GM21737 (cell line): ENCODE measurements at regions not wholly inside any gene's neighbourhood (a gene's known extent, or its start where the extent isn't known, plus 50 kb on each side); places are given as distances from the start of the nearest gene placed in this dataset.

ENCODE experiments used
- ATAC-seq: cut with Tn5 transposase; IDR thresholded peaks from one replicate; pipeline ENCODE4 v1.9.1; 2021; ENCODE audit warnings: mild to moderate bottlenecking, moderate library complexity; ENCODE audit not compliant: unreplicated experiment

- no peak for ATAC-seq
Measured at GRCh38 chr9:108656566-108656965, 199.2 kb downstream of the ACTL7B start.

- ATAC-seq, result no peak
Measured at GRCh38 chr9:108655818-108656217, 200.0 kb downstream of the ACTL7B start.

GRCh38 chr9:108654566-108654965 is 201.2 kb downstream of the ACTL7B start:
- no peak for ATAC-seq

GRCh38 chr9:108652851-108653250 is 202.9 kb downstream of the ACTL7B start:
- ATAC-seq, result no peak

GRCh38 chr9:108650826-108651225 is 205.0 kb downstream of the ACTL7B start:
- no peak for ATAC-seq

GRCh38 chr9:108645520-108645919 is 210.3 kb downstream of the ACTL7B start:
- no peak for ATAC-seq

- no peak for ATAC-seq
Measured at GRCh38 chr9:108643731-108644510, 211.9 kb downstream of the ACTL7B start.

GRCh38 chr9:108642871-108643270 is 212.9 kb downstream of the ACTL7B start:
- no peak for ATAC-seq

- no peak for ATAC-seq
Measured at GRCh38 chr9:108640230-108640629, 215.6 kb downstream of the ACTL7B start.

GRCh38 chr9:108639696-108640095 is 216.1 kb downstream of the ACTL7B start:
- ATAC-seq, result no peak

- no peak for ATAC-seq
Measured at GRCh38 chr9:108639091-108639490, 216.7 kb downstream of the ACTL7B start.

GRCh38 chr9:108637340-108637739 is 218.4 kb downstream of the ACTL7B start:
- no peak for ATAC-seq

- ATAC-seq, result no peak
Measured at GRCh38 chr9:108636013-108636412, 219.8 kb downstream of the ACTL7B start.

GRCh38 chr9:108634672-108635462 is 220.9 kb downstream of the ACTL7B start:
- ATAC-seq, result no peak

GRCh38 chr9:108634204-108634603 is 221.6 kb downstream of the ACTL7B start:
- no peak for ATAC-seq

- no peak for ATAC-seq
Measured at GRCh38 chr9:108631496-108632285, 224.1 kb downstream of the ACTL7B start.

- ATAC-seq, result no peak
Measured at GRCh38 chr9:108628316-108628715, 227.5 kb downstream of the ACTL7B start.

- ATAC-seq, result no peak
Measured at GRCh38 chr9:108626743-108627142, 229.0 kb downstream of the ACTL7B start.

- no peak for ATAC-seq
Measured at GRCh38 chr9:108621991-108622855, 233.6 kb downstream of the ACTL7B start.

GRCh38 chr9:108620767-108621166 is 235.0 kb downstream of the ACTL7B start:
- no peak for ATAC-seq
